ENCODE measurements at regions not wholly inside any gene's neighbourhood (a gene's known extent, or its start where the extent isn't known, plus 50 kb on each side); places are given as distances from the start of the nearest gene placed in this dataset.

GRCh38 chr4:125084608-125085007 lies 230.1 kb upstream of the FAT4 start:
- no peak for TF ChIP-seq SIN3A (IDR thresholded peaks at IDR 0.05; ENCODE audit: borderline replicate concordance, insufficient read depth, low read length)
- no peak for TF ChIP-seq REST (IDR thresholded peaks at IDR 0.05; ENCODE audit: insufficient read depth in 1 of 2, low read depth in 2 of 2, low read length in 2 of 2)
- TF ChIP-seq POLR2AphosphoS5 (IDR thresholded peaks at IDR 0.05; ENCODE audit: low read depth, low read length): no peak
- TF ChIP-seq FOXP2 (optimal IDR thresholded peaks at IDR 0.05; ENCODE audit: borderline replicate concordance, extremely low read depth, extremely low read length, insufficient read depth): no peak
- TF ChIP-seq TAF1 (IDR thresholded peaks at IDR 0.05; ENCODE audit: borderline replicate concordance, insufficient read depth, low read length): no peak

GRCh38 chr4:125082729-125083417 lies 231.9 kb upstream of the FAT4 start:
- no peak for TF ChIP-seq POLR2AphosphoS5 (IDR thresholded peaks at IDR 0.05; ENCODE audit: low read depth, low read length)
- TF ChIP-seq REST (IDR thresholded peaks at IDR 0.05; ENCODE audit: insufficient read depth in 1 of 2, low read depth in 2 of 2, low read length in 2 of 2): no peak
- no peak for TF ChIP-seq FOXP2 (optimal IDR thresholded peaks at IDR 0.05; ENCODE audit: borderline replicate concordance, extremely low read depth, extremely low read length, insufficient read depth)
- TF ChIP-seq SIN3A (IDR thresholded peaks at IDR 0.05; ENCODE audit: borderline replicate concordance, insufficient read depth, low read length): no peak

GRCh38 chr4:125072269-125072668 lies 242.5 kb upstream of the FAT4 start:
- TF ChIP-seq SIN3A (IDR thresholded peaks at IDR 0.05; ENCODE audit: borderline replicate concordance, insufficient read depth, low read length) (no peak), TAF1 (IDR thresholded peaks at IDR 0.05; ENCODE audit: borderline replicate concordance, insufficient read depth, low read length) (no peak), REST (IDR thresholded peaks at IDR 0.05; ENCODE audit: insufficient read depth in 1 of 2, low read depth in 2 of 2, low read length in 2 of 2) (no peak), FOXP2 (optimal IDR thresholded peaks at IDR 0.05; ENCODE audit: borderline replicate concordance, extremely low read depth, extremely low read length, insufficient read depth) (no peak), POLR2AphosphoS5 (IDR thresholded peaks at IDR 0.05; ENCODE audit: low read depth, low read length) (no peak)

- no peak for TF ChIP-seq TAF1 (IDR thresholded peaks at IDR 0.05; ENCODE audit: borderline replicate concordance, insufficient read depth, low read length)
- no peak for TF ChIP-seq SIN3A (IDR thresholded peaks at IDR 0.05; ENCODE audit: borderline replicate concordance, insufficient read depth, low read length)
- no peak for TF ChIP-seq REST (IDR thresholded peaks at IDR 0.05; ENCODE audit: insufficient read depth in 1 of 2, low read depth in 2 of 2, low read length in 2 of 2)
- no peak for TF ChIP-seq FOXP2 (optimal IDR thresholded peaks at IDR 0.05; ENCODE audit: borderline replicate concordance, extremely low read depth, extremely low read length, insufficient read depth)
- no peak for TF ChIP-seq POLR2AphosphoS5 (IDR thresholded peaks at IDR 0.05; ENCODE audit: low read depth, low read length)
Observed at GRCh38 chr4:125070861-125071260, 243.9 kb upstream of the FAT4 start.
